ENCODE measurements at regions not wholly inside any gene's neighbourhood (a gene's known extent, or its start where the extent isn't known, plus 50 kb on each side); places are given as distances from the start of the nearest gene placed in this dataset.

DNA sequence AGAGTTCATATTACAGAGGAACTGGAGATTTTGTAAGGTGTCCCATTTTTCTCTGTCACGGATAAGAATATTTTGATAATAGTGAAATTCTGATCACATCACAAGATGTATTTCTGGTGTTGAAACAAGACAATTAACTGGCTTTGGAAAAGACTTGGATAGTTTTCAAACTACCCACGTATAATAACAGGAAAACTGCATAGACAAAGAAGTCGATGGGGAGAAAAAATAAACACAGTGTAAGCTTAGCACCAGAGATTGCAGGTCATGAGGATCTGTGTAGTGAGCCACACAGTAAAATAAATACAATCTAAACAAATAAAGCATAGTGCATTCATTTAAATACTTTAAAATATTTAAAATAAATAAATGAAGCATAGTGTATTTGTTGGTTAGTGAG, 452.3 kb upstream of the ADAMTS5 start:
- ChIA-PET CTCF (no interaction called here), POLR2A (no interaction called here)
- H3K9me3 ChIP-seq (ENCODE audit: control insufficient read depth, insufficient read depth, low read depth, low read length) = no peaks in the 10 kb centered on the region
- no peaks in the 10 kb centered on the region for H3K36me3 ChIP-seq (ENCODE audit: control insufficient read depth, insufficient read depth, low read length)
- in situ Hi-C loops (cut with HindIII; ENCODE audit: low pct_unique_long_range_greater_than_20kb, low sequenced_read_pairs) (no loop called here), intact Hi-C loops (cut with micrococcal nuclease; ENCODE audit: unreplicated experiment) (no loop called here)
- H3K27me3 ChIP-seq (ENCODE audit: control insufficient read depth, insufficient read depth, low read length) = no peaks in the 10 kb centered on the region
- no peak overlapping the region for H3K27ac ChIP-seq (ENCODE audit: low read length)
- H3K4me3 ChIP-seq (ENCODE audit: low read depth in 2 of 2, low read length in 2 of 2) = no peak overlapping the region
- ATAC-seq (no peak), DNase-seq (ENCODE audit: low read depth, low spot score) (no peak)
- no peaks in the 10 kb centered on the region for H3K4me1 ChIP-seq (ENCODE audit: control insufficient read depth, insufficient read depth, low read length)
- BruUV-seq (replicated peaks) = no TSS peak
- TF ChIP-seq POLR2AphosphoS5 (IDR thresholded peaks at IDR 0.05; ENCODE audit: low read depth, low read length) = no peak
- TF ChIP-seq, protein P1, sequence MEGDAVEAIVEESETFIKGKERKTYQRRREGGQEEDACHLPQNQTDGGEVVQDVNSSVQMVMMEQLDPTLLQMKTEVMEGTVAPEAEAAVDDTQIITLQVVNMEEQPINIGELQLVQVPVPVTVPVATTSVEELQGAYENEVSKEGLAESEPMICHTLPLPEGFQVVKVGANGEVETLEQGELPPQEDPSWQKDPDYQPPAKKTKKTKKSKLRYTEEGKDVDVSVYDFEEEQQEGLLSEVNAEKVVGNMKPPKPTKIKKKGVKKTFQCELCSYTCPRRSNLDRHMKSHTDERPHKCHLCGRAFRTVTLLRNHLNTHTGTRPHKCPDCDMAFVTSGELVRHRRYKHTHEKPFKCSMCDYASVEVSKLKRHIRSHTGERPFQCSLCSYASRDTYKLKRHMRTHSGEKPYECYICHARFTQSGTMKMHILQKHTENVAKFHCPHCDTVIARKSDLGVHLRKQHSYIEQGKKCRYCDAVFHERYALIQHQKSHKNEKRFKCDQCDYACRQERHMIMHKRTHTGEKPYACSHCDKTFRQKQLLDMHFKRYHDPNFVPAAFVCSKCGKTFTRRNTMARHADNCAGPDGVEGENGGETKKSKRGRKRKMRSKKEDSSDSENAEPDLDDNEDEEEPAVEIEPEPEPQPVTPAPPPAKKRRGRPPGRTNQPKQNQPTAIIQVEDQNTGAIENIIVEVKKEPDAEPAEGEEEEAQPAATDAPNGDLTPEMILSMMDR (IDR thresholded peaks at IDR 0.05) = no peak
- no peak for TF ChIP-seq SIN3A (IDR thresholded peaks at IDR 0.05; ENCODE audit: borderline replicate concordance, insufficient read depth, low read depth, low read length)
- TF ChIP-seq TCF7L2 (IDR thresholded peaks at IDR 0.05; ENCODE audit: low read depth, low read length) = no peak
- TF ChIP-seq, protein P2, sequence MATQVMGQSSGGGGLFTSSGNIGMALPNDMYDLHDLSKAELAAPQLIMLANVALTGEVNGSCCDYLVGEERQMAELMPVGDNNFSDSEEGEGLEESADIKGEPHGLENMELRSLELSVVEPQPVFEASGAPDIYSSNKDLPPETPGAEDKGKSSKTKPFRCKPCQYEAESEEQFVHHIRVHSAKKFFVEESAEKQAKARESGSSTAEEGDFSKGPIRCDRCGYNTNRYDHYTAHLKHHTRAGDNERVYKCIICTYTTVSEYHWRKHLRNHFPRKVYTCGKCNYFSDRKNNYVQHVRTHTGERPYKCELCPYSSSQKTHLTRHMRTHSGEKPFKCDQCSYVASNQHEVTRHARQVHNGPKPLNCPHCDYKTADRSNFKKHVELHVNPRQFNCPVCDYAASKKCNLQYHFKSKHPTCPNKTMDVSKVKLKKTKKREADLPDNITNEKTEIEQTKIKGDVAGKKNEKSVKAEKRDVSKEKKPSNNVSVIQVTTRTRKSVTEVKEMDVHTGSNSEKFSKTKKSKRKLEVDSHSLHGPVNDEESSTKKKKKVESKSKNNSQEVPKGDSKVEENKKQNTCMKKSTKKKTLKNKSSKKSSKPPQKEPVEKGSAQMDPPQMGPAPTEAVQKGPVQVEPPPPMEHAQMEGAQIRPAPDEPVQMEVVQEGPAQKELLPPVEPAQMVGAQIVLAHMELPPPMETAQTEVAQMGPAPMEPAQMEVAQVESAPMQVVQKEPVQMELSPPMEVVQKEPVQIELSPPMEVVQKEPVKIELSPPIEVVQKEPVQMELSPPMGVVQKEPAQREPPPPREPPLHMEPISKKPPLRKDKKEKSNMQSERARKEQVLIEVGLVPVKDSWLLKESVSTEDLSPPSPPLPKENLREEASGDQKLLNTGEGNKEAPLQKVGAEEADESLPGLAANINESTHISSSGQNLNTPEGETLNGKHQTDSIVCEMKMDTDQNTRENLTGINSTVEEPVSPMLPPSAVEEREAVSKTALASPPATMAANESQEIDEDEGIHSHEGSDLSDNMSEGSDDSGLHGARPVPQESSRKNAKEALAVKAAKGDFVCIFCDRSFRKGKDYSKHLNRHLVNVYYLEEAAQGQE (IDR thresholded peaks at IDR 0.05; ENCODE audit: insufficient read depth in 1 of 2, low read depth in 2 of 2, low read length in 1 of 2) = no peak

DNA sequence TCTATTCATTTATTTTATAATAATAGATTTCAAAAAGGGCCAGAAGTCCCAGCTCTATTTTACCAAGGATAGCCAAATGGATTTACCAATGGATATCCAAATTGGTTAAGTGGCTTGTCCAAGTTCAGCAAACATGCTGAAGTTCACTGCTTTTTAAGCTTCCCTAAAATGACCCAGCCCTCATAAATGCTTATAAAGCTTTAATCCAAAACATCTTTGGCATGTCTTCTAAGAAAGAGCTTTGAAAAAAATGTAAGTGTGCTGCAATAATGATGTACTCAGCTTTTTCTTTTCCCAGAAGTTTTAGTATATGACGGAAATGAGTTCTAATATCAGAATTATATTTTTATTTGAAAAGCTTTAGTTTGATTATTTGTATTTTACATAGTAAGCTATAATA, 451.5 kb upstream of the ADAMTS5 start:
- Histone ChIP-seq H3K9me3 (ENCODE audit: control insufficient read depth, insufficient read depth, low read depth, low read length) (no peaks in the 10 kb centered on the region), H3K4me3 (ENCODE audit: low read depth in 2 of 2, low read length in 2 of 2) (no peak overlapping the region), H3K4me1 (ENCODE audit: control insufficient read depth, insufficient read depth, low read length) (no peaks in the 10 kb centered on the region), H3K27me3 (ENCODE audit: control insufficient read depth, insufficient read depth, low read length) (no peaks in the 10 kb centered on the region), H3K27ac (ENCODE audit: low read length) (no peak overlapping the region), H3K36me3 (ENCODE audit: control insufficient read depth, insufficient read depth, low read length) (no peaks in the 10 kb centered on the region)
- in situ Hi-C loops (cut with HindIII; ENCODE audit: low pct_unique_long_range_greater_than_20kb, low sequenced_read_pairs) = no loop called here
- no peak for ATAC-seq
- POLR2A ChIA-PET = no interaction called here
- intact Hi-C loops (cut with micrococcal nuclease; ENCODE audit: unreplicated experiment) = no loop called here
- CTCF ChIA-PET = no interaction called here
- no peak for DNase-seq (ENCODE audit: low read depth, low spot score)
- TF ChIP-seq TCF7L2 (IDR thresholded peaks at IDR 0.05; ENCODE audit: low read depth, low read length) (no peak), SIN3A (IDR thresholded peaks at IDR 0.05; ENCODE audit: borderline replicate concordance, insufficient read depth, low read depth, low read length) (no peak)
- TF ChIP-seq, protein P1 (IDR thresholded peaks at IDR 0.05) = no peak
- TF ChIP-seq, protein P2 (IDR thresholded peaks at IDR 0.05; ENCODE audit: insufficient read depth in 1 of 2, low read depth in 2 of 2, low read length in 1 of 2) = no peak
- no TSS peak for BruUV-seq (replicated peaks)
